Osteocyte (in vitro differentiated cells): ENCODE measurements at regions not wholly inside any gene's neighbourhood (a gene's known extent, or its start where the extent isn't known, plus 50 kb on each side); places are given as distances from the start of the nearest gene placed in this dataset.

Experiments used
- DNase-seq: peaks from one replicate; pipeline ENCODE4 v3.0.0; 2021; ENCODE audit warnings: mixed read lengths; ENCODE audit not compliant: unreplicated experiment; ENCODE audit errors: extremely low spot score
- H3K27ac Mint-ChIP-seq: one replicate; pipeline ENCODE4 v1.8.0; 2021; ENCODE audit warnings: mild to moderate bottlenecking, mixed read lengths; ENCODE audit not compliant: unreplicated experiment
- H3K27me3 Mint-ChIP-seq: one replicate; pipeline ENCODE4 v1.8.0; 2021; ENCODE audit warnings: mixed read lengths; ENCODE audit not compliant: unreplicated experiment
- H3K36me3 Mint-ChIP-seq: one replicate; pipeline ENCODE4 v1.8.0; 2021; ENCODE audit warnings: mixed read lengths; ENCODE audit not compliant: unreplicated experiment
- H3K4me1 Mint-ChIP-seq: one replicate; pipeline ENCODE4 v1.8.0; 2021; ENCODE audit warnings: mixed read lengths; ENCODE audit not compliant: unreplicated experiment
- H3K4me3 Mint-ChIP-seq: one replicate; pipeline ENCODE4 v1.8.0; 2021; ENCODE audit warnings: mild to moderate bottlenecking, moderate library complexity, mixed read lengths; ENCODE audit not compliant: unreplicated experiment
- H3K9me3 Mint-ChIP-seq: one replicate; pipeline ENCODE4 v1.8.0; 2021; ENCODE audit warnings: mixed read lengths; ENCODE audit not compliant: unreplicated experiment
- TF ChIP-seq, protein P1 (sequence below): fragments of 200-600 bp; sonication (generic); IDR thresholded peaks from 2 replicates; pipeline ENCODE4 v1.5.0; 2021; ENCODE audit warnings: antibody characterized with exemption, mild to moderate bottlenecking, moderate library complexity

DNA sequence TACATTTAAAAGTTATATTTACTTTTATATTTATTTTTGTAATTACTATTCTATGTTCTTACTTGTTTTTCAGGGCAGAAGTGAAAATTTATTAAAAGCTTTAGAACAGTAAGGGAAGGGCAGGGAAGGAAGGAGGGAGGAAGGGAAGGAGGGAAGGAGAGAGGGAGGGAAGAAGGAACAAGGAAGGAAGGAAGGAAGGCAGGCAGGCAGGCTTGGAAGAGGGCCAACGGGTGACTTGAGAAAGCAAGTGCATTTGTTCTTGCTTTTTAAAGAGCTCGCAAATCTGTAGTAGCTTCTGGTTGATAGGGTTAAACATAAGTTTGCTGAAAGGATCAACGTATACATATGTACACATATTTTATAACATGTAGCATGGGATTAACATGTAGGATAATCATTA, 725.3 kb upstream of the FZD8 start:
- Mint-ChIP-seq H3K27ac (no peak overlapping the region), H3K4me1 (no peaks in the 10 kb centered on the region), H3K27me3 (no peaks in the 10 kb centered on the region), H3K9me3 (no peaks in the 10 kb centered on the region), H3K4me3 (no peak overlapping the region), H3K36me3 (no peaks in the 10 kb centered on the region)
- DNase-seq: no peak
- TF ChIP-seq, protein P1, sequence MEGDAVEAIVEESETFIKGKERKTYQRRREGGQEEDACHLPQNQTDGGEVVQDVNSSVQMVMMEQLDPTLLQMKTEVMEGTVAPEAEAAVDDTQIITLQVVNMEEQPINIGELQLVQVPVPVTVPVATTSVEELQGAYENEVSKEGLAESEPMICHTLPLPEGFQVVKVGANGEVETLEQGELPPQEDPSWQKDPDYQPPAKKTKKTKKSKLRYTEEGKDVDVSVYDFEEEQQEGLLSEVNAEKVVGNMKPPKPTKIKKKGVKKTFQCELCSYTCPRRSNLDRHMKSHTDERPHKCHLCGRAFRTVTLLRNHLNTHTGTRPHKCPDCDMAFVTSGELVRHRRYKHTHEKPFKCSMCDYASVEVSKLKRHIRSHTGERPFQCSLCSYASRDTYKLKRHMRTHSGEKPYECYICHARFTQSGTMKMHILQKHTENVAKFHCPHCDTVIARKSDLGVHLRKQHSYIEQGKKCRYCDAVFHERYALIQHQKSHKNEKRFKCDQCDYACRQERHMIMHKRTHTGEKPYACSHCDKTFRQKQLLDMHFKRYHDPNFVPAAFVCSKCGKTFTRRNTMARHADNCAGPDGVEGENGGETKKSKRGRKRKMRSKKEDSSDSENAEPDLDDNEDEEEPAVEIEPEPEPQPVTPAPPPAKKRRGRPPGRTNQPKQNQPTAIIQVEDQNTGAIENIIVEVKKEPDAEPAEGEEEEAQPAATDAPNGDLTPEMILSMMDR: no peak

DNA sequence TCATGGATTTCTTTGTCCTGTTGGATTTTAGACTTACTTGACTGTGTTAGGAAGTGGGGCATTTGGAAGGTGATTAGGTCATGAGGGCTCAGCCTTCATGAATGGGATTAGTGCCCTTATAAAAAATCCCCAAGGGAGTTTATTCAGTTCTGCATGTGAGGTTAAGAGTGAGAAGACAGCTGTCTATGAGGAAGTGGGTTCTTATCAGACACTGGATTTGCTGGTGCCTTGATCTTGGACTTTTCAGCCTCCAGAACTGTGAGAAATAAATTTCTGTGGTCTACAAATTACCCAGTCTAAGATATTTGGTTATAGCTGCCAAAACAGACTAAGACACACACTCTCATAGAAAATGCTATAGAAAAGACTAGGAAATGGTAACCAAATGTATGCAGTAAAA, 724.7 kb upstream of the FZD8 start:
- Mint-ChIP-seq H3K4me1 (no peaks in the 10 kb centered on the region), H3K36me3 (no peaks in the 10 kb centered on the region), H3K4me3 (no peak overlapping the region), H3K9me3 (no peaks in the 10 kb centered on the region), H3K27me3 (no peaks in the 10 kb centered on the region), H3K27ac (no peak overlapping the region)
- DNase-seq: no peak
- TF ChIP-seq, protein P1: no peak

DNA sequence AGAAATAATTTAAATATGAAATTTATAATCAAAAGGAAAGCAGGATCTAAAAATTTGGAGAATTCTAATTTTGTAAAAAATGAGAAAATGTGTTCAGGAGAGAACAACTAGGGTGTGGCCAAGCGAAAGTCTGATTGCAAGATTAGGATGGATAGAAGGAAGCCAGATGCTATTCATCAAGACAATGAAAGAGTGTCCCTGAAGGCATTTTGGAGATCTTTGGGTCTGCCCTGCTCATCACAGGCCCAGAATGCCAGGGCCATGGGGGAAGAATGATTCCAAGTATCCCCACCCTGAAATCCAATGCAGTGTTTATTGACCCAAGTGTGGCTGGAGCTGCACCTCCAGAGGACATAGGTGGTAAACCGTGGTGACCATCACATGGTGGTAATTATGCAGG, 724.0 kb upstream of the FZD8 start:
- TF ChIP-seq, protein P1: no peak
- no peak for DNase-seq
- no peaks in the 10 kb centered on the region for H3K4me1 Mint-ChIP-seq
- H3K27ac Mint-ChIP-seq: no peak overlapping the region
- no peaks in the 10 kb centered on the region for H3K9me3 Mint-ChIP-seq
- H3K4me3 Mint-ChIP-seq: no peak overlapping the region
- no peaks in the 10 kb centered on the region for H3K36me3 Mint-ChIP-seq
- H3K27me3 Mint-ChIP-seq: no peaks in the 10 kb centered on the region

DNA sequence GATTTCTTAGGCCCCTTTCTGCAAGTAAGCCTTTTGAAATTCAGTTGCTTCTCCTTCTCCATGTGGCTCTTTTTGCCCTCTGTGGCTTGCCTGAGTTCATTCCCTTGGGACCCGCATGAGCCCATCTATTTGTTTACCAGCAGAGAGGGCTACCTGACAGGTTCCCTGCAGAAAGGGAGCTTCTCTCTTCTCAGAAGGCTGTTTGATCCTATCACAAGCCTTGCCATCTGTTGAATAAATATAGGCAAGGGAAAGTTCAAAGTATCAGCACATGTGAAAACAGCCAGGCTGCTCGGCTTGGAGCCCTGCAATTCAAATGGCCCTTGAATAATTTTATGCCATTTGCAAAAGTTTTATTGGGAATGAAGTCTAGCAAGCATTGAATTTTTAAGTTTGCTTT, 720.2 kb upstream of the FZD8 start:
- no peak for DNase-seq
- no peak overlapping the region for H3K4me3 Mint-ChIP-seq
- no peaks in the 10 kb centered on the region for H3K4me1 Mint-ChIP-seq
- TF ChIP-seq, protein P1: no peak
- H3K9me3 Mint-ChIP-seq: no peaks in the 10 kb centered on the region
- H3K36me3 Mint-ChIP-seq: no peaks in the 10 kb centered on the region
- no peak overlapping the region for H3K27ac Mint-ChIP-seq
- no peaks in the 10 kb centered on the region for H3K27me3 Mint-ChIP-seq

DNA sequence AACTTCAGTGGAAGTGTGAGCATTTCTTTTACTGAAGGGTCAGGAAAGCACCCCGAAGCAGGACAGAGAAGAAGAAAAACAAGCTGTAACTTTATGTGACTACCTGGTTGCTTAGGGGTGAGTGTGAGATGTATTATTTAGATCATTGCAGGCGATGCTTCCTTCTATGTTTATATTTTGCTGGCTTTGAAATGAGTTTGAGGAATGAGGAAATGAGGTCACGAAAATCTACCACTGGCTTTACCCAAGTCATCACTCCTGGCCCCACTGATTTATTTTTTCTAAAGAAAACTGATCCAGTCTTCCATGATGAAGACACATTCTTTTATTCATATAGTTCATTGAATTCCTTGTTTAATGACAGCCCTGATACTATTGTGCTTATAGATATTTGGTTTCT, 716.6 kb upstream of the FZD8 start:
- TF ChIP-seq, protein P1: no peak
- Mint-ChIP-seq H3K9me3 (no peaks in the 10 kb centered on the region), H3K27me3 (no peaks in the 10 kb centered on the region)

More for the DNA sequence above, 716.6 kb upstream of the FZD8 start:
- H3K36me3 Mint-ChIP-seq: no peaks in the 10 kb centered on the region
- DNase-seq: no peak
- H3K27ac Mint-ChIP-seq: no peak overlapping the region
- H3K4me3 Mint-ChIP-seq: no peak overlapping the region
- H3K4me1 Mint-ChIP-seq: no peaks in the 10 kb centered on the region
